Endothelial cell of umbilical vein (primary cell): ENCODE measurements at regions not wholly inside any gene's neighbourhood (a gene's known extent, or its start where the extent isn't known, plus 50 kb on each side); places are given as distances from the start of the nearest gene placed in this dataset.

ENCODE experiments used
- BruUV-seq: library from RNA; stranded (reverse); fragments of 400-500 nt; replicated peaks from 2 replicates; lab custom pipeline; 2021; lab: Mats Ljungman, UMichigan
- CTCF ChIA-PET: fragments of 300-600, 350-600 bp; sonication (Branson Sonifier 250); formaldehyde crosslinking; loops from one replicate; lab custom pipeline; 2021; ENCODE audit warnings: antibody characterized with exemption, inconsistent platforms; lab: Charles Lee
- POLR2A ChIA-PET: fragments of 300-600, 350-600 bp; sonication (Branson Sonifier 250); formaldehyde crosslinking; loops from one replicate; lab custom pipeline; 2021; ENCODE audit warnings: antibody characterized with exemption, inconsistent platforms; lab: Charles Lee
- DNase-seq: peaks from one replicate; pipeline ENCODE4 v3.0.0-alpha.2; 2011; ENCODE audit warnings: low read depth, low spot score
- FAIRE-seq: peaks from 2 replicates; lab custom pipeline; 2011; peaks lifted over from hg19 to GRCh38; lab: Jason Lieb, UNC
- H2AFZ ChIP-seq: 2 replicates; pipeline ENCODE4 v1.6.0; 2012; ENCODE audit warnings: low read depth, low read length, control low read depth, inconsistent platforms
- H3K27ac ChIP-seq: 2 replicates; pipeline ENCODE4 v1.5.1; 2011; ENCODE audit warnings: low read depth, mild to moderate bottlenecking, control low read depth, low read length, moderate library complexity; ENCODE audit not compliant: insufficient read depth
- H3K27me3 ChIP-seq, 2 experiments: 2 replicates each; pipeline versions ENCODE4 v1.6.0 to v1.6.1; 2011; ENCODE audit warnings: low read length in 2 of 2, mixed read lengths in 1 of 2; ENCODE audit not compliant: control insufficient read depth in 2 of 2, insufficient read depth in 2 of 2
- H3K36me3 ChIP-seq, 2 experiments: 2 replicates in 1 of 2; 3 replicates in 1 of 2; pipeline ENCODE4 v1.5.1; 2011; ENCODE audit warnings: low read length in 2 of 2, mild to moderate bottlenecking in 1 of 2, moderate library complexity in 1 of 2; ENCODE audit not compliant: control insufficient read depth in 2 of 2, insufficient read depth in 2 of 2; ENCODE audit errors: extremely low read depth in 1 of 2
- H3K4me1 ChIP-seq: 3 replicates; pipeline ENCODE4 v1.5.1; 2011; ENCODE audit warnings: mild to moderate bottlenecking, low read length; ENCODE audit not compliant: control insufficient read depth, insufficient read depth; ENCODE audit errors: extremely low read depth
- H3K4me2 ChIP-seq: 2 replicates; pipeline ENCODE4 v1.6.1; 2011; ENCODE audit warnings: low read length, control low read depth, mixed read lengths; ENCODE audit not compliant: insufficient read depth
- H3K4me3 ChIP-seq, 3 experiments: fragments of 200-600 bp in 1 of 3; sonication (generic), shearing (Covaris generic) in 1 of 3; replicated peaks in 1 of 3; 2 replicates each; pipeline ENCODE4 v1.5.1; 2011 to 2016; ENCODE audit warnings: control low read depth in 3 of 3, low read length in 3 of 3, mild to moderate bottlenecking in 2 of 3, inconsistent platforms in 1 of 3, low read depth in 1 of 3, moderate library complexity in 1 of 3; ENCODE audit not compliant: insufficient read depth in 1 of 3
- H3K79me2 ChIP-seq: 2 replicates; pipeline ENCODE4 v1.6.0; 2012; ENCODE audit warnings: low read length, inconsistent platforms; ENCODE audit not compliant: control insufficient read depth, insufficient read depth
- H3K9ac ChIP-seq: replicated peaks from 2 replicates; pipeline ENCODE3; 2011; ENCODE audit warnings: low read length, control low read depth; ENCODE audit not compliant: insufficient read depth; ENCODE audit errors: extremely low read depth
- H3K9me1 ChIP-seq: replicated peaks from 3 replicates; pipeline ENCODE4 v1.6.0; 2011; ENCODE audit warnings: mild to moderate bottlenecking, low read length; ENCODE audit not compliant: control insufficient read depth, insufficient read depth; ENCODE audit errors: extremely low read depth
- H3K9me3 ChIP-seq: replicated peaks from 2 replicates; pipeline ENCODE4 v1.5.1; 2012; ENCODE audit warnings: low read length, inconsistent platforms; ENCODE audit not compliant: control insufficient read depth, insufficient read depth
- H4K20me1 ChIP-seq: replicated peaks from 2 replicates; pipeline ENCODE3; 2011; ENCODE audit warnings: mild to moderate bottlenecking, low read length; ENCODE audit not compliant: control insufficient read depth, insufficient read depth; ENCODE audit errors: extremely low read depth
- EZH2 ChIP-seq: IDR thresholded peaks from 2 replicates; pipeline ENCODE4 v1.6.1; 2012; ENCODE audit warnings: borderline replicate concordance, low read depth, mild to moderate bottlenecking, moderate library complexity, low read length, inconsistent platforms; ENCODE audit not compliant: severe bottlenecking
- FOS ChIP-seq: IDR thresholded peaks from 2 replicates; pipeline ENCODE4 v1.6.1; 2011; ENCODE audit warnings: mild to moderate bottlenecking, low read length, moderate library complexity, borderline replicate concordance; ENCODE audit not compliant: insufficient read depth
- GATA2 ChIP-seq: IDR thresholded peaks from 2 replicates; pipeline ENCODE4 v1.7.0; 2011; ENCODE audit warnings: low read depth, mild to moderate bottlenecking, moderate library complexity, mixed read lengths, low read length; ENCODE audit not compliant: insufficient read length, insufficient read depth
- JUN ChIP-seq: IDR thresholded peaks from 2 replicates; pipeline ENCODE4 v1.6.1; 2011; ENCODE audit warnings: borderline replicate concordance, low read depth; ENCODE audit not compliant: insufficient read length, insufficient read depth
- MYC ChIP-seq: IDR thresholded peaks from one replicate; pipeline ENCODE4 v1.6.1; 2011; ENCODE audit warnings: mild to moderate bottlenecking, low read depth, low read length
- POLR2A ChIP-seq: IDR thresholded peaks from 2 replicates; pipeline ENCODE4 v1.6.1; 2012; ENCODE audit warnings: low read depth, mild to moderate bottlenecking, control low read depth, low read length
- POLR2AphosphoS5 ChIP-seq: IDR thresholded peaks from 2 replicates; pipeline ENCODE4 v1.6.1; 2012; ENCODE audit warnings: low read depth, mild to moderate bottlenecking, control low read depth, low read length, moderate library complexity; ENCODE audit not compliant: insufficient read depth
- dilution Hi-C: fragments of 300-500 bp; cut with MboI; formaldehyde crosslinking; loops from one replicate; pipeline ENCODE4 v1.15.0; 2019; ENCODE audit warnings: low sequenced_read_pairs; ENCODE audit not compliant: extremely low pct_ligation_motif_present
- intact Hi-C: fragments of 100-400 bp; cut with micrococcal nuclease; formaldehyde crosslinking; loops from one replicate; pipeline ENCODE4 v1.10.0; 2022
- TF ChIP-seq, protein P1 (sequence below): IDR thresholded peaks from 2 replicates; pipeline ENCODE4 v1.6.1; 2011; ENCODE audit not compliant: insufficient read depth, insufficient read length
- TF ChIP-seq, protein P2 (sequence below), 2 donors: IDR thresholded peaks; 1 replicate in 1 of 2; 2 replicates in 1 of 2; pipeline ENCODE4 v1.5.1; 2011; ENCODE audit warnings: low read length in 2 of 2, mild to moderate bottlenecking in 2 of 2, moderate library complexity in 2 of 2, control low read depth in 1 of 2, inconsistent platforms in 1 of 2, low read depth in 1 of 2; ENCODE audit not compliant: insufficient read depth in 1 of 2; ENCODE audit errors: extremely low read depth in 1 of 2

DNA sequence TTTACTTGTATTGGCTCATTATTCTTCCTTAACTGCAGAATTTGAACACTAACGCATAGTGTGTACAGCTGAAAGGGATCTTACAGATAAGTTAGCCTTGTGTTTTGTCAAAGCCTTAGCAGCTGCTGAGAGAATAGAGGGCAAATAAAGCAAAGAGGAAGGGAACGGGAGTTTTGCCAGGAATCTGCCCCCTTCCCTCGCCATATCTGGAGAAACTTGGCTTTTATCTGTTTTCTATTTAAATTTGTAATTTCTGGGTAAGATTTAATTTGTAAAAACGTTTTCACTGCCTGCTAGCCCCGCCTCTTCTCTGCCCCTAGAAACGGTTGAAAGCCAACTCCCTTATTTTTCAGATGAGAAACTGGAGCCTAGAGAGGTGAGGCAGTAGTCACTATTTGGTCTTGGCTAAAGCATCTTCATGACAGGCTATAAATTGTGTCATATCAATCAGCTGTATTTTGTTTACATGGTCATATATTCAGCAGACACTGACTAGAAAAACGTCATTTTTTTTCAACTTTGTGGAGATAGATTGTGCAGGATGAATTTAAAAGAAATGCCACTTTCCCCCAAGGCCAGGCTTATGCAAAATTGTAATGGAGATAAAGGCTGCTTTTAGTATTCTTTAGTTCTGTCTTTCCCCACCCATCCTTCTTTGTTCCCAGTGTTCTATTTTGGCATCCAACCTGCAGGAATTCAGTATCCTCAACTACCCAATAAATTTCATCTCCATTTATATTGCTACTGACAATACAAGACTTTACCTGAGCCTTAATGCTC, 319.4 kb downstream of the SH2D1A start:
- no peak for FAIRE-seq
- no TSS peak for BruUV-seq
- CTCF ChIA-PET = no interaction called here

More for the DNA sequence above, 319.4 kb downstream of the SH2D1A start:
- H3K27ac ChIP-seq = no peak overlapping the region
- no peaks in the 10 kb centered on the region for H3K9me1 ChIP-seq
- dilution Hi-C loops = no loop called here
- no peaks in the 10 kb centered on the region for H3K27me3 ChIP-seq
- H3K36me3 ChIP-seq = no peaks in the 10 kb centered on the region
- H4K20me1 ChIP-seq = no peaks in the 10 kb centered on the region
- H3K4me2 ChIP-seq = no peak overlapping the region
- no peak overlapping the region for H3K4me3 ChIP-seq
- POLR2A ChIA-PET = no interaction called here
- intact Hi-C loops = no loop called here
- no peaks in the 10 kb centered on the region for H3K4me1 ChIP-seq
- no peaks in the 10 kb centered on the region for H3K79me2 ChIP-seq
- H2AFZ ChIP-seq = no peak overlapping the region
- no peaks in the 10 kb centered on the region for H3K9me3 ChIP-seq
- no peak for DNase-seq
- TF ChIP-seq POLR2AphosphoS5 (no peak), GATA2 (no peak), MYC (no peak), POLR2A (no peak), JUN (no peak), EZH2 (no peak), FOS (no peak)
- TF ChIP-seq, protein P1, sequence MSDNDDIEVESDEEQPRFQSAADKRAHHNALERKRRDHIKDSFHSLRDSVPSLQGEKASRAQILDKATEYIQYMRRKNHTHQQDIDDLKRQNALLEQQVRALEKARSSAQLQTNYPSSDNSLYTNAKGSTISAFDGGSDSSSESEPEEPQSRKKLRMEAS = no peak
- TF ChIP-seq, protein P2, sequence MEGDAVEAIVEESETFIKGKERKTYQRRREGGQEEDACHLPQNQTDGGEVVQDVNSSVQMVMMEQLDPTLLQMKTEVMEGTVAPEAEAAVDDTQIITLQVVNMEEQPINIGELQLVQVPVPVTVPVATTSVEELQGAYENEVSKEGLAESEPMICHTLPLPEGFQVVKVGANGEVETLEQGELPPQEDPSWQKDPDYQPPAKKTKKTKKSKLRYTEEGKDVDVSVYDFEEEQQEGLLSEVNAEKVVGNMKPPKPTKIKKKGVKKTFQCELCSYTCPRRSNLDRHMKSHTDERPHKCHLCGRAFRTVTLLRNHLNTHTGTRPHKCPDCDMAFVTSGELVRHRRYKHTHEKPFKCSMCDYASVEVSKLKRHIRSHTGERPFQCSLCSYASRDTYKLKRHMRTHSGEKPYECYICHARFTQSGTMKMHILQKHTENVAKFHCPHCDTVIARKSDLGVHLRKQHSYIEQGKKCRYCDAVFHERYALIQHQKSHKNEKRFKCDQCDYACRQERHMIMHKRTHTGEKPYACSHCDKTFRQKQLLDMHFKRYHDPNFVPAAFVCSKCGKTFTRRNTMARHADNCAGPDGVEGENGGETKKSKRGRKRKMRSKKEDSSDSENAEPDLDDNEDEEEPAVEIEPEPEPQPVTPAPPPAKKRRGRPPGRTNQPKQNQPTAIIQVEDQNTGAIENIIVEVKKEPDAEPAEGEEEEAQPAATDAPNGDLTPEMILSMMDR (IDR thresholded peaks at IDR 0.05; ENCODE audit: extremely low read depth in 1 of 2, insufficient read depth in 1 of 2, low read depth in 1 of 2, low read length in 2 of 2) = no peak
- H3K9ac ChIP-seq = no peak overlapping the region
